Breast epithelium (tissue), 3 donors: ENCODE measurements at regions not wholly inside any gene's neighbourhood (a gene's known extent, or its start where the extent isn't known, plus 50 kb on each side); places are given as distances from the start of the nearest gene placed in this dataset.

ENCODE experiments used
- CTCF ChIP-seq, 3 donors: fragments of 450-650 bp; IDR thresholded peaks; one replicate each; pipeline ENCODE4 v1.5.1; 2016 to 2017; ENCODE audit warnings: antibody characterized with exemption in 3 of 3, mild to moderate bottlenecking in 3 of 3, moderate library complexity in 3 of 3
- POLR2AphosphoS5 ChIP-seq, 3 donors: sonication (generic); formaldehyde crosslinking; IDR thresholded peaks; one replicate each; pipeline ENCODE4 v1.6.1; 2017; ENCODE audit warnings: antibody characterized with exemption in 3 of 3

- no peak for TF ChIP-seq CTCF (IDR thresholded peaks at IDR 0.05)
- peak in 1 of 3 donors; percentile 32 for TF ChIP-seq POLR2AphosphoS5 (IDR thresholded peaks at IDR 0.05)
These were observed 81.7 kb upstream of the TSPAN2 start for GRCh38 chr1:115170961-115171392.
